NCI-H128 (cell line): ENCODE measurements at regions not wholly inside any gene's neighbourhood (a gene's known extent, or its start where the extent isn't known, plus 50 kb on each side); places are given as distances from the start of the nearest gene placed in this dataset.
"Not testable (repeated sequence)": the region's sequence is repeated elsewhere in the genome, so short reads cannot be mapped to it uniquely, and the experiment has no call there.

Source experiments
- DNase-seq: peaks from one replicate; lab custom pipeline; 2025; ENCODE audit not compliant: unreplicated experiment; lab: John Stamatoyannopoulos, UW

GRCh38 chr5:3167473-3167872 is 416.0 kb upstream of the IRX2 start:
- DNase-seq, result no peak

GRCh38 chr5:3163626-3164025 is 412.1 kb upstream of the IRX2 start:
- DNase-seq, result no peak

- no peak for DNase-seq
Observed at GRCh38 chr5:3161672-3162071, 410.2 kb upstream of the IRX2 start.

- no peak for DNase-seq
Observed at GRCh38 chr5:3157214-3157613, 405.7 kb upstream of the IRX2 start.

GRCh38 chr5:3155717-3156116 is 404.2 kb upstream of the IRX2 start:
- DNase-seq, result no peak

GRCh38 chr5:3155046-3155445 is 403.6 kb upstream of the IRX2 start:
- DNase-seq, result no peak

- DNase-seq, result no peak
Observed at GRCh38 chr5:3153906-3154305, 402.4 kb upstream of the IRX2 start.

GRCh38 chr5:3153226-3153858 is 401.9 kb upstream of the IRX2 start:
- no peak for DNase-seq

- no peak for DNase-seq
Observed at GRCh38 chr5:3149899-3150298, 398.4 kb upstream of the IRX2 start.

GRCh38 chr5:3147405-3147804 is 395.9 kb upstream of the IRX2 start:
- not testable (repeated sequence) for DNase-seq

GRCh38 chr5:3145641-3146040 is 394.2 kb upstream of the IRX2 start:
- DNase-seq, result no peak

- DNase-seq, result no peak
Observed at GRCh38 chr5:3143382-3143781, 391.9 kb upstream of the IRX2 start.

GRCh38 chr5:3142261-3143027 is 391.0 kb upstream of the IRX2 start:
- no peak for DNase-seq

GRCh38 chr5:3140117-3140516 is 388.6 kb upstream of the IRX2 start:
- no peak for DNase-seq

- no peak for DNase-seq
Observed at GRCh38 chr5:3139499-3139931, 388.0 kb upstream of the IRX2 start.

- no peak for DNase-seq
Observed at GRCh38 chr5:3131161-3131560, 379.7 kb upstream of the IRX2 start.

- DNase-seq, result no peak
Observed at GRCh38 chr5:3129252-3129651, 377.8 kb upstream of the IRX2 start.

- DNase-seq, result no peak
Observed at GRCh38 chr5:3127423-3127911, 376.0 kb upstream of the IRX2 start.

- DNase-seq, result no peak
Observed at GRCh38 chr5:3126639-3127038, 375.2 kb upstream of the IRX2 start.

- DNase-seq, result no peak
Observed at GRCh38 chr5:3124410-3124809, 372.9 kb upstream of the IRX2 start.

- no peak for DNase-seq
Observed at GRCh38 chr5:3123763-3124157, 372.3 kb upstream of the IRX2 start.

- DNase-seq, result no peak
Observed at GRCh38 chr5:3122985-3123762, 371.7 kb upstream of the IRX2 start.
